Adrenal gland (tissue), 9 donors: ENCODE measurements at regions not wholly inside any gene's neighbourhood (a gene's known extent, or its start where the extent isn't known, plus 50 kb on each side); places are given as distances from the start of the nearest gene placed in this dataset.

Source experiments
- DNase-seq, 7 donors: peaks; one replicate each; pipeline ENCODE4 v3.0.0-alpha.2; 2019 to 2020
- H3K27ac ChIP-seq, 5 donors: fragments of 200-600 bp; sonication (generic) in 4 of 5; 1 replicate in 3 of 5; 2 replicates in 2 of 5; pipeline versions ENCODE4 v1.5.1 to v1.8.0; 2016 to 2020; ENCODE audit warnings: mild to moderate bottlenecking in 1 of 5
- H3K27me3 ChIP-seq: fragments of 200-600 bp; 2 replicates; pipeline ENCODE4 v1.8.0; 2021
- H3K36me3 ChIP-seq, 2 donors: fragments of 200-600 bp; replicated peaks in 1 of 2; 1 replicate in 1 of 2; 2 replicates in 1 of 2; pipeline versions ENCODE4 v1.5.1 to v1.8.0; 2018 to 2022
- H3K4me1 ChIP-seq, 2 donors: fragments of 200-600 bp; replicated peaks in 1 of 2; 1 replicate in 1 of 2; 2 replicates in 1 of 2; pipeline versions ENCODE4 v1.5.1 to v1.8.0; 2018 to 2021
- H3K4me3 ChIP-seq, 4 donors: fragments of 200-600 bp; sonication (generic) in 3 of 4; one replicate each; pipeline ENCODE4 v1.5.1; 2016 to 2018
- H3K9me3 ChIP-seq, 3 donors: fragments of 200-600 bp; sonication (generic) in 1 of 3; replicated peaks in 1 of 3; 1 replicate in 2 of 3; 2 replicates in 1 of 3; pipeline versions ENCODE4 v1.5.1 to v1.8.0; 2016 to 2021
- POLR2A ChIP-seq, 2 donors: fragments of 450-650 bp; IDR thresholded peaks; one replicate each; pipeline ENCODE4 v1.6.1; 2017; ENCODE audit warnings: antibody characterized with exemption in 2 of 2, mild to moderate bottlenecking in 2 of 2, moderate library complexity in 1 of 2
- WGBS, 4 donors: extraction: QIAGEN DNeasy Blood & Tissue Kit in 2 of 4; methylation state at CpG; one replicate each; pipeline versions ENCODE4 v1.1.5 to v1.1.7; 2013 to 2017; 5-methylcytosine and 5-hydroxymethylcytosine counted together
- intact Hi-C, 2 donors: fragments of 100-400 bp; cut with DNase I; formaldehyde crosslinking; loops; one replicate each; pipeline versions ENCODE4 v1.14.1 to v1.15.0; 2022 to 2023
- TF ChIP-seq, protein P1 (sequence below), 6 experiments: fragments of 450-650 bp in 4 of 6; fragments of 200-600 bp in 2 of 6; sonication (generic) in 1 of 6; IDR thresholded peaks; 1 replicate in 5 of 6; 2 replicates in 1 of 6; pipeline versions ENCODE4 v1.5.1 to v1.8.0; 2016 to 2021; ENCODE audit warnings: antibody characterized with exemption in 6 of 6, mild to moderate bottlenecking in 2 of 6, moderate library complexity in 1 of 6
- donor health status: healthy with polysubstance abuse.
- donor health status: Bipolar disorder and iron deficiency.
- donor health status: DM: yes; HTN: yes; CAD: no.
- donor health status: DM: no; HTN: no; CAD: no.
- donor health status: DM: no; HTN: no; CAD: no.

DNA sequence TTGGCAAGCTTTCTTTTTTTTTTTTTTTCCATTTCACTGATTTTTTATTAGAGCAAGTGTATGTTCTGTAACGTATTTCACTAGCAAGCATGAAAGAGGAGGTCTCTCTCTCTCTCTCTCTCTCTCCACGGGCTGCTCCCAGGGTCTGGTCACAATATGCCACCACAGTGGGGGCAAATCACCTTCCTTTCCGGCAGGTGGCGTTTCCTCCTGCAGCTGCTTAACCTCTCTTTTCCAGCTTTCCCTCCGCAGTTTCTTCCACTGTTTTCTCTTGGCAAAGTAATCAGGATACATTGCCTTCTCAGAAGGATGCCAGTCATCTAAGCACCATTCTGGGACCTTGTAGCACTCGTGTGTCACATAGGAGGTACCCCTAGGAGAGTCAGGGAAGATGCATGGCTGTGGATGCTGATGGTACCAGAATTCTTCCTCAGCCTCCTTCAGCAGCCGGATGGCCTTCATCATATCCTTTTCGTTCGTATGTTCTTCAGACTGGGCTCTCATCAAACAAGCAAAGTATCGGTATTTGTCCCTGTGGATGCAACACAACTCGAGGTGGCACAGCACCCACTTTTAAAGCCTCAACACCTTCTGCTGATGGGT lies 197.3 kb upstream of the PODXL start:
- WGBS, 4 donors, result 39 to 46% (median 44%) methylated on average over 11 of the region's 11 CpGs
- no peak for DNase-seq
- no peak overlapping the region for H3K4me3 ChIP-seq
- H3K27me3 ChIP-seq, result no peaks in the 10 kb centered on the region
- no peaks in the 10 kb centered on the region for H3K36me3 ChIP-seq
- intact Hi-C loops, result no loop called here
- no peak for TF ChIP-seq POLR2A (IDR thresholded peaks at IDR 0.05)
- TF ChIP-seq, protein P1, sequence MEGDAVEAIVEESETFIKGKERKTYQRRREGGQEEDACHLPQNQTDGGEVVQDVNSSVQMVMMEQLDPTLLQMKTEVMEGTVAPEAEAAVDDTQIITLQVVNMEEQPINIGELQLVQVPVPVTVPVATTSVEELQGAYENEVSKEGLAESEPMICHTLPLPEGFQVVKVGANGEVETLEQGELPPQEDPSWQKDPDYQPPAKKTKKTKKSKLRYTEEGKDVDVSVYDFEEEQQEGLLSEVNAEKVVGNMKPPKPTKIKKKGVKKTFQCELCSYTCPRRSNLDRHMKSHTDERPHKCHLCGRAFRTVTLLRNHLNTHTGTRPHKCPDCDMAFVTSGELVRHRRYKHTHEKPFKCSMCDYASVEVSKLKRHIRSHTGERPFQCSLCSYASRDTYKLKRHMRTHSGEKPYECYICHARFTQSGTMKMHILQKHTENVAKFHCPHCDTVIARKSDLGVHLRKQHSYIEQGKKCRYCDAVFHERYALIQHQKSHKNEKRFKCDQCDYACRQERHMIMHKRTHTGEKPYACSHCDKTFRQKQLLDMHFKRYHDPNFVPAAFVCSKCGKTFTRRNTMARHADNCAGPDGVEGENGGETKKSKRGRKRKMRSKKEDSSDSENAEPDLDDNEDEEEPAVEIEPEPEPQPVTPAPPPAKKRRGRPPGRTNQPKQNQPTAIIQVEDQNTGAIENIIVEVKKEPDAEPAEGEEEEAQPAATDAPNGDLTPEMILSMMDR (IDR thresholded peaks at IDR 0.05), result no peak
- no peaks in the 10 kb centered on the region for H3K4me1 ChIP-seq
- H3K27ac ChIP-seq, result no peak overlapping the region
- no peaks in the 10 kb centered on the region for H3K9me3 ChIP-seq

DNA sequence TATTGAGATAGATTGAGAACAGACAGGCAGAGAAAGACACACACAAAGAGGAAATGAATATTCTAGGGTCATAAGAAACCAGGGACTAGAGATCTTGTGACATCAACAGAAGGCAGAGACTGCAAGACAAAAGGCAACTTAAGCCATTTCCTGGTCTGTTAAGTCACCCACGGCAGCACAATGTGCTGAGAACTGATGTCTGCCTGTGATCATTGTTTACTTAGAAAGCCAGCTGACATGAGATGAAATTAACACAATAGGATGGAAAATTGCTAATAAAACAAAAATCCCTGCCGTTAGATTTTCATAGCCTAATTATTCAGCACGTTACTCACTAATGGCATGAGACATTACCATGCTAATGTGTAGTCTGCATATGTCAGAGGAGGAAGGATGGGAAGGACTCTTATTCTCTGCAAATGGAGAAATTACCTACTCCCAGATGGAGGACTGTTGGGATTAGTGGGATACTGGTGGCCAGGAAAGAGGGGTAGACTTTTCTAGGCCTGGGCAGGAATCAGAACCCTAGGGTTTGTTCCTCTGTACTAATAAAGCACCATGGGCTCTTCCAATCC lies 191.3 kb upstream of the PODXL start:
- H3K36me3 ChIP-seq, result no peaks in the 10 kb centered on the region
- no peaks in the 10 kb centered on the region for H3K4me1 ChIP-seq
- DNase-seq, result no peak
- intact Hi-C loops, result no loop called here
- H3K9me3 ChIP-seq, result no peaks in the 10 kb centered on the region
- WGBS, 4 donors, result 15 to 38% (median 25%) methylated on average over 3 of the region's 3 CpGs
- TF ChIP-seq, protein P1 (IDR thresholded peaks at IDR 0.05), result no peak
- no peak for TF ChIP-seq POLR2A (IDR thresholded peaks at IDR 0.05)
- no peak overlapping the region for H3K27ac ChIP-seq
- H3K27me3 ChIP-seq, result no peaks in the 10 kb centered on the region
- H3K4me3 ChIP-seq, result no peak overlapping the region

DNA sequence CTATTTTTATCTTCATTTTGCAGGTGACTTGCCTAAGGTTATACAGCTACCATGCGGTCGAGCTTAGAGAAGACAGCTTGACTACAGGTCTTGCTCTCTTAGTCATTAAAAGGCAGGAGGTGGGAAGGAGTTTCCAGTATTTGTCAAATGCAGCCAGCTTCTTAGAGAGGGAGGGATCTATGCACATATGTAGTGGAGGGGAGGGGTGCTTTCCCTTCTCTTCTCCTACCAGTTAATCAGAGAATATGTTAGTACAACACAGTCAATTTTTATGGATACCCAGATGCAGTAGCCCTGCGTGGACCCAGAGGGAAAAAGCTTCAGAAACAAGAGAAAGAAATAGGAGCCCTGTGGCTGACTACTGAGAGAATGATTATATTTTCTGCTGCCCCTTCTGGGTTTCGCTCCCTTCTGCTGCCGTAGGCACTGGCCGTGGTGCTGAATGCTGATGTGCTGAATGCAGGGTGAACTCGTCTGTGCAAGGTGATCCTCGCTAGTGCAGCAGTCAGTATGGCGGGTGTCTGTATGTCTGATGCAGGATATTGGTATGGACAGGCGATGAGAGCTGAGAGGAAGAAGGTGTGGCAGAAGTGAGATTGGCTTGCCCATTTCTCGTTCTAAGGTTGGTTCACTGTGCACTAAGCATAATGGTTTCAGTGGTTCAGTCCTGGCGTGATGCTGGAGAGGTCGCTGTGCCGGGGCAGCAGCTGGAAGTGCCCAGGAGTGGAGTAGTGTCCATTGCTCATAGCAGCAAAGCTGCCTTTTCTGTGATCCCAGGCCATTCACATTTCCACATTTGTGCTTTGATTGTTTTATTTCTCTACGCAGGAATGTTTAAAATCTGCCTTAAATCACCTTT lies 189.2 kb upstream of the PODXL start:
- intact Hi-C loops, result no loop called here
- peak in 5 of 7 donors; percentile 12 to 34 (median 22) for DNase-seq
- Histone ChIP-seq H3K4me3 (no peak overlapping the region), H3K36me3 (no peaks in the 10 kb centered on the region), H3K9me3 (no peaks in the 10 kb centered on the region), H3K27ac (no peak overlapping the region), H3K4me1 (no peaks in the 10 kb centered on the region), H3K27me3 (no peaks in the 10 kb centered on the region)
- no peak for TF ChIP-seq POLR2A (IDR thresholded peaks at IDR 0.05)
- TF ChIP-seq, protein P1 (IDR thresholded peaks at IDR 0.05), result no peak
- 41 to 44% (median 43%) methylated on average over 15 of the region's 15 CpGs for WGBS, 4 donors

DNA sequence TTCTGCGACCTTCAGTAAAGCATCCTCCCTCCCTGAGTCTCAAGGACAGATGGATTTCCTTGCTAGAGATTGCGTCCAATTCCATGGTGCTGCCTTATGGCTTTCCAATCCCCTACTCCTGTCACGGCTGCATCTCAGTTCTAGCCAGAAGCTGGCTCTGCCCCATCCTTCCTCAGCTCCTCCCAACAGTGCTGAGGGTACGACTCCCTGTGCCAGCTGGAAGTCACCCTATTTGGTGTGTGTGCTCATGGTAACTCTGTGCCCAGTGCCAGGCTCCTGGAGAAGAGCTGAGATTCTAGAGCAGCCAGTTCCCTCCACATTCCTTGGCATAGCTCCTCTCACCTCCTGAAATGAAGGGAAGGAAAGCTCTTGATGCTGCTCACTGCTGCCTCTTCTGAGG lies 185.0 kb upstream of the PODXL start:
- no peaks in the 10 kb centered on the region for H3K4me1 ChIP-seq
- intact Hi-C loops, result no loop called here
- peak in 1 of 7 donors; percentile 20 for DNase-seq
- H3K27me3 ChIP-seq, result peaks cover 6% of the 10 kb centered on the region
- 37 to 54% (median 46%) methylated on average over 4 of the region's 4 CpGs for WGBS, 4 donors
- H3K9me3 ChIP-seq, result no peaks in the 10 kb centered on the region
- H3K27ac ChIP-seq, result no peak overlapping the region
- no peak for TF ChIP-seq POLR2A (IDR thresholded peaks at IDR 0.05)
- TF ChIP-seq, protein P1 (IDR thresholded peaks at IDR 0.05), result no peak
- H3K4me3 ChIP-seq, result no peak overlapping the region
- no peaks in the 10 kb centered on the region for H3K36me3 ChIP-seq
